ENCODE measurements at regions not wholly inside any gene's neighbourhood (a gene's known extent, or its start where the extent isn't known, plus 50 kb on each side); places are given as distances from the start of the nearest gene placed in this dataset.

DNA sequence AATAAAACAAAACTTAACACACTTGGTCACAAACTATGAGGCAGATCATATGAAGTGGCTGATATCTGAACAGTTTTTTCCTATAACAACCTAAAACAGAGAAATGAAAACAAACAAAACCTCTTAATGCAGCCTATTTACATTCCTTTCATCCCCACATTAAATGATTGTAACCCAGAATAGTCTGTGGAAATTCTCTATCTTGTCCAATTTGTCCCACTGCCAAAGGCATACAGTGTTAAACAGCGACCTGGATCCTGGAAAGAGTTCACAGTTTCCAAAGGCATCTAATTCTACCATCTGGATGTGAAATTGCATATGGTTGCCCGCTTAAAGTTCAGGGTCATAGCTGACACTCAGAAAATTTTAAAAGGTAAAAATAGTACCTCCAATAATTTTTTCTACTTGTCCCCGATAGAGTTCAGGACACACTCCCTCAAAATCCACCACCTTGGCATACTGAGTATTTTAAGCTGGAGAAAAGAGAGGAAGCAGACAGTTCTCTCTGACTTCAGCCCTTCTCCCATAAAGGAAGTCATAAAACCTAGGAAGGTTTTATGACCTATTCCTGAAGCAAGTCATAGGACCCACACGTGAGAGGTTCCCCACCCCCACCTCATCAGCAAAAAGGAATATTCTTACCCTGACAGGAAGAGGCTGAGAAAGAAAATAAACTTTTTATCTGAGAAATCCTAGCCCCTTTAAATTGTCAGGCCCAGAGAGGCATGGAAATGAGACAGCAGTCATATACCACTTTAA, 270.2 kb downstream of the PAPSS1 start:
- ATAC-seq = no peak
- in situ Hi-C loops (cut with MboI) = no loop called here
- no peak for TF ChIP-seq MLLT1 (IDR thresholded peaks at IDR 0.05)
- no peak for TF ChIP-seq SUZ12 (IDR thresholded peaks at IDR 0.05; ENCODE audit: unreplicated experiment)
- no peak for TF ChIP-seq KLF5 (IDR thresholded peaks at IDR 0.05; ENCODE audit: partially characterized antibody)
- TF ChIP-seq PBX3 (IDR thresholded peaks at IDR 0.05; ENCODE audit: insufficient replicate concordance, low read depth, low read length) = no peak
- no peak for TF ChIP-seq POLR2AphosphoS5 (IDR thresholded peaks at IDR 0.05; ENCODE audit: low read length)
- no peak for TF ChIP-seq NKRF (conservative IDR thresholded peaks at IDR 0.05)
- no peak for TF ChIP-seq POLR2A (IDR thresholded peaks at IDR 0.05; ENCODE audit: low read depth, low read length)
- TF ChIP-seq CREM (IDR thresholded peaks at IDR 0.05; ENCODE audit: low read depth) = no peak
- no peak for TF ChIP-seq BMI1 (IDR thresholded peaks at IDR 0.05; ENCODE audit: borderline replicate concordance)
- TF ChIP-seq TCF3 (IDR thresholded peaks at IDR 0.05; ENCODE audit: borderline replicate concordance, insufficient read depth, low read depth, low read length) = no peak
- TF ChIP-seq CHD1 (IDR thresholded peaks at IDR 0.05; ENCODE audit: low read depth, low read length) = no peak
- TF ChIP-seq HDAC6 (IDR thresholded peaks at IDR 0.05; ENCODE audit: unreplicated experiment) = no peak
- TF ChIP-seq BACH1 (IDR thresholded peaks at IDR 0.05; ENCODE audit: borderline replicate concordance) = no peak
- TF ChIP-seq RELB (IDR thresholded peaks at IDR 0.05; ENCODE audit: low read depth) = no peak
- TF ChIP-seq, protein P1, sequence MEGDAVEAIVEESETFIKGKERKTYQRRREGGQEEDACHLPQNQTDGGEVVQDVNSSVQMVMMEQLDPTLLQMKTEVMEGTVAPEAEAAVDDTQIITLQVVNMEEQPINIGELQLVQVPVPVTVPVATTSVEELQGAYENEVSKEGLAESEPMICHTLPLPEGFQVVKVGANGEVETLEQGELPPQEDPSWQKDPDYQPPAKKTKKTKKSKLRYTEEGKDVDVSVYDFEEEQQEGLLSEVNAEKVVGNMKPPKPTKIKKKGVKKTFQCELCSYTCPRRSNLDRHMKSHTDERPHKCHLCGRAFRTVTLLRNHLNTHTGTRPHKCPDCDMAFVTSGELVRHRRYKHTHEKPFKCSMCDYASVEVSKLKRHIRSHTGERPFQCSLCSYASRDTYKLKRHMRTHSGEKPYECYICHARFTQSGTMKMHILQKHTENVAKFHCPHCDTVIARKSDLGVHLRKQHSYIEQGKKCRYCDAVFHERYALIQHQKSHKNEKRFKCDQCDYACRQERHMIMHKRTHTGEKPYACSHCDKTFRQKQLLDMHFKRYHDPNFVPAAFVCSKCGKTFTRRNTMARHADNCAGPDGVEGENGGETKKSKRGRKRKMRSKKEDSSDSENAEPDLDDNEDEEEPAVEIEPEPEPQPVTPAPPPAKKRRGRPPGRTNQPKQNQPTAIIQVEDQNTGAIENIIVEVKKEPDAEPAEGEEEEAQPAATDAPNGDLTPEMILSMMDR (IDR thresholded peaks at IDR 0.05 in 2 of 3, conservative IDR thresholded peaks at IDR 0.05 in 1 of 3; ENCODE audit: control insufficient read depth in 2 of 3, extremely low read depth in 1 of 3, insufficient read depth in 1 of 3, low read depth in 3 of 3, low read length in 3 of 3) = no peak
- TF ChIP-seq FOS (IDR thresholded peaks at IDR 0.05; ENCODE audit: borderline replicate concordance, extremely low read depth, insufficient read length) = no peak

More for the DNA sequence above, 270.2 kb downstream of the PAPSS1 start:
- ChIA-PET RAD21 (ENCODE audit: unreplicated experiment) (no interaction called here), POLR2A (interaction anchor here (0.9 kb wide), 1 partner anchor 167 kb away, joined by 5 read pairs; no protein-coding TSS in a partner anchor), CTCF (no interaction called here), SMC1A (ENCODE audit: uncharacterized antibody, unreplicated experiment) (interaction anchor here (1.2 kb wide), 1 partner anchor 25 kb away, joined by 3 read pairs; no protein-coding TSS in a partner anchor)
- Histone ChIP-seq H3K4me1 (ENCODE audit: control insufficient read depth, insufficient read depth, low read length) (no peaks in the 10 kb centered on the region), H3K4me3 (no peak overlapping the region), H3K4me2 (ENCODE audit: control insufficient read depth, insufficient read depth) (no peak overlapping the region), H3K9me3 (replicated peaks; ENCODE audit: control insufficient read depth, insufficient read depth, low read length) (no peaks in the 10 kb centered on the region), H2AFZ (ENCODE audit: control insufficient read depth, low read depth, low read length) (no peak overlapping the region), H3K27ac (ENCODE audit: control insufficient read depth, insufficient read depth) (no peak overlapping the region), H4K20me1 (ENCODE audit: control insufficient read depth, insufficient read depth) (no peaks in the 10 kb centered on the region), H3K36me3 (ENCODE audit: control insufficient read depth in 2 of 2, insufficient read depth in 2 of 2, low read length in 1 of 2) (no peaks in the 10 kb centered on the region), H3K79me2 (ENCODE audit: control insufficient read depth, insufficient read depth, low read length) (no peaks in the 10 kb centered on the region), H3K9ac (ENCODE audit: control insufficient read depth, insufficient read depth, low read length) (no peak overlapping the region), H3K27me3 (replicated peaks in 1 of 2; ENCODE audit: control insufficient read depth in 2 of 2, insufficient read depth in 2 of 2, low read length in 1 of 2) (no peaks in the 10 kb centered on the region; a peak in 1 of 4 replicates)
- DNase-seq (ENCODE audit: low read depth, low spot score) = no peak
- BruUV-seq (replicated peaks) = no TSS peak
- intact Hi-C loops (cut with micrococcal nuclease; ENCODE audit: unreplicated experiment) = no loop called here
- 0% methylated on average over 4 of the region's 4 CpGs for WGBS (ENCODE audit: insufficient coverage, insufficient replicate concordance, low lambda C conversion rate, missing lambda C conversion rate)
- FAIRE-seq = no peak
